Right atrium auricular region (tissue), 2 donors: ENCODE measurements at regions not wholly inside any gene's neighbourhood (a gene's known extent, or its start where the extent isn't known, plus 50 kb on each side); places are given as distances from the start of the nearest gene placed in this dataset.

ENCODE experiments used
- DNase-seq: peaks from one replicate; pipeline ENCODE4 v3.0.0-alpha.2; 2019; ENCODE audit warnings: low spot score
- H3K27ac ChIP-seq, 2 donors: fragments of 200-600 bp; sonication (generic); 1 replicate in 1 of 2; 2 replicates in 1 of 2; pipeline ENCODE4 v1.5.1; 2016 to 2019
- H3K27me3 ChIP-seq, 2 donors: fragments of 200-600 bp; sonication (generic); one replicate each; pipeline versions ENCODE4 v1.5.1 to v1.6.0; 2017 to 2019
- H3K36me3 ChIP-seq: fragments of 200-600 bp; sonication (generic); one replicate; pipeline ENCODE4 v1.5.1; 2016
- H3K4me1 ChIP-seq, 2 donors: fragments of 200-600 bp; sonication (generic); one replicate each; pipeline versions ENCODE4 v1.5.1 to v1.6.0; 2017 to 2019
- H3K4me3 ChIP-seq, 2 donors: fragments of 200-600 bp; sonication (generic); 1 replicate in 1 of 2; 2 replicates in 1 of 2; pipeline ENCODE4 v1.5.1; 2017 to 2019; ENCODE audit warnings: mild to moderate bottlenecking in 1 of 2, moderate library complexity in 1 of 2
- H3K9me3 ChIP-seq, 2 donors: fragments of 200-600 bp; sonication (generic); one replicate each; pipeline ENCODE4 v1.5.1; 2019
- CTCF ChIP-seq, 2 donors: fragments of 200-600 bp; sonication (generic); IDR thresholded peaks; one replicate each; pipeline ENCODE4 v1.5.1; 2019; ENCODE audit warnings: antibody characterized with exemption in 2 of 2

GRCh38 chr5:68408345-68408871 lies 192.9 kb downstream of the PIK3R1 start:
- H3K4me3 ChIP-seq: no peak overlapping the region
- DNase-seq: no peak
- no peaks in the 10 kb centered on the region for H3K36me3 ChIP-seq
- H3K27me3 ChIP-seq: no peaks in the 10 kb centered on the region
- no peaks in the 10 kb centered on the region for H3K9me3 ChIP-seq
- H3K27ac ChIP-seq: no peak overlapping the region
- no peaks in the 10 kb centered on the region for H3K4me1 ChIP-seq
- TF ChIP-seq CTCF (IDR thresholded peaks at IDR 0.05): no peak

GRCh38 chr5:68409259-68409658 lies 193.7 kb downstream of the PIK3R1 start:
- Histone ChIP-seq H3K4me1 (no peaks in the 10 kb centered on the region), H3K27me3 (no peaks in the 10 kb centered on the region), H3K27ac (no peak overlapping the region), H3K4me3 (no peak overlapping the region), H3K9me3 (no peaks in the 10 kb centered on the region), H3K36me3 (no peaks in the 10 kb centered on the region)
- no peak for DNase-seq
- TF ChIP-seq CTCF (IDR thresholded peaks at IDR 0.05): no peak

- Histone ChIP-seq H3K27me3 (no peaks in the 10 kb centered on the region), H3K36me3 (no peaks in the 10 kb centered on the region), H3K27ac (no peak overlapping the region), H3K4me1 (peaks cover 0 to 8% of the 10 kb centered on the region in 2 donors), H3K9me3 (no peaks in the 10 kb centered on the region), H3K4me3 (no peak overlapping the region)
- no peak for TF ChIP-seq CTCF (IDR thresholded peaks at IDR 0.05)
- DNase-seq: no peak
These were observed 195.6 kb downstream of the PIK3R1 start for GRCh38 chr5:68411161-68411560.

- DNase-seq: no peak
- no peak overlapping the region for H3K27ac ChIP-seq
- peaks cover 0 to 26% of the 10 kb centered on the region in 2 donors for H3K4me1 ChIP-seq
- H3K9me3 ChIP-seq: no peaks in the 10 kb centered on the region
- no peak overlapping the region for H3K4me3 ChIP-seq
- no peak for TF ChIP-seq CTCF (IDR thresholded peaks at IDR 0.05)
- no peaks in the 10 kb centered on the region for H3K36me3 ChIP-seq
- no peaks in the 10 kb centered on the region for H3K27me3 ChIP-seq
These were observed 199.9 kb downstream of the PIK3R1 start for GRCh38 chr5:68415177-68416085.

- H3K9me3 ChIP-seq: no peaks in the 10 kb centered on the region
- no peaks in the 10 kb centered on the region for H3K27me3 ChIP-seq
- H3K36me3 ChIP-seq: no peaks in the 10 kb centered on the region
- no peak overlapping the region for H3K4me3 ChIP-seq
- TF ChIP-seq CTCF (IDR thresholded peaks at IDR 0.05): no peak
- no peak for DNase-seq
- no peak overlapping the region for H3K27ac ChIP-seq
- peaks cover 0 to 30% of the 10 kb centered on the region in 2 donors for H3K4me1 ChIP-seq
These were observed 201.2 kb downstream of the PIK3R1 start for GRCh38 chr5:68416714-68417113.
